Posterior cingulate gyrus (tissue), 11 donors: ENCODE measurements at regions not wholly inside any gene's neighbourhood (a gene's known extent, or its start where the extent isn't known, plus 50 kb on each side); places are given as distances from the start of the nearest gene placed in this dataset.
A peak's percentile ranks its signal among the peaks of the same experiment; 100 is the strongest.

Source experiments
- DNase-seq, 10 donors: peaks; one replicate each; pipeline versions ENCODE4 v3.0.0 to v3.0.0-alpha.2; 2020 to 2021; ENCODE audit warnings: mixed read lengths in 3 of 10
- intact Hi-C: fragments of 100-400 bp; cut with DNase I; formaldehyde crosslinking; loops from one replicate; pipeline ENCODE4 v1.15.1; 2023

GRCh38 chr5:135729321-135729786, 105.1 kb upstream of the SLC25A48 start:
- no peak for DNase-seq
- intact Hi-C loops = loop anchor here (5.0 kb wide), 1 partner anchor 167 kb away; no protein-coding TSS in a partner anchor

GRCh38 chr5:135724617-135725016, 109.8 kb upstream of the SLC25A48 start:
- intact Hi-C loops = loop anchor here (5.0 kb wide), 1 partner anchor 162 kb away; no protein-coding TSS in a partner anchor
- peak in 1 of 10 donors; percentile 79 for DNase-seq

- no peak for DNase-seq
- intact Hi-C loops = no loop called here
Measured at GRCh38 chr5:135723491-135723890, 111.0 kb upstream of the SLC25A48 start.

GRCh38 chr5:135721548-135722090, 112.8 kb upstream of the SLC25A48 start:
- intact Hi-C loops = no loop called here
- no peak for DNase-seq

- DNase-seq = no peak
- intact Hi-C loops = no loop called here
Measured at GRCh38 chr5:135720191-135720590, 114.3 kb upstream of the SLC25A48 start.

- intact Hi-C loops = no loop called here
- peak in 1 of 10 donors; percentile 72 for DNase-seq
Measured at GRCh38 chr5:135719428-135720063, 114.9 kb upstream of the SLC25A48 start.

- no peak for DNase-seq
- intact Hi-C loops = no loop called here
Measured at GRCh38 chr5:135718651-135719050, 115.8 kb upstream of the SLC25A48 start.

DNA sequence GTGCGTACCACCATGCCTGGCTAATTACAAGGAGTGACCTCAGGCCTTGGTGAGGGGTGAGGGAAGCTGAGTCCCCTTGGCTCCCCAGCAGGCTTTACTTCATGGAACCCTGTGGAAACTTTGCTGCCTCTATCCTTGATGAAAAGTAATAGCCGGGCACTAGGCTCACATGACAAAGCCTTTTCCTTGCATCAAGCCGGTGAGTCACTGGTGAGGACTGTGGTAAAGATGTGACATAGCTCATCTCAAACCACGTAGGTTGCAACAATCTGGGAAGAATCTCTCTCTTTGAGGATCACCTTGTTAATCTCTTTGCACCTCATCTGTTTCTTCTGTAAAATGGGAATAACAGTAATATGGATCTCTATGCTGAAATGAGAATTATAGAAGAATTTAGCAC, 116.3 kb upstream of the SLC25A48 start:
- intact Hi-C loops = no loop called here
- DNase-seq = no peak

DNA sequence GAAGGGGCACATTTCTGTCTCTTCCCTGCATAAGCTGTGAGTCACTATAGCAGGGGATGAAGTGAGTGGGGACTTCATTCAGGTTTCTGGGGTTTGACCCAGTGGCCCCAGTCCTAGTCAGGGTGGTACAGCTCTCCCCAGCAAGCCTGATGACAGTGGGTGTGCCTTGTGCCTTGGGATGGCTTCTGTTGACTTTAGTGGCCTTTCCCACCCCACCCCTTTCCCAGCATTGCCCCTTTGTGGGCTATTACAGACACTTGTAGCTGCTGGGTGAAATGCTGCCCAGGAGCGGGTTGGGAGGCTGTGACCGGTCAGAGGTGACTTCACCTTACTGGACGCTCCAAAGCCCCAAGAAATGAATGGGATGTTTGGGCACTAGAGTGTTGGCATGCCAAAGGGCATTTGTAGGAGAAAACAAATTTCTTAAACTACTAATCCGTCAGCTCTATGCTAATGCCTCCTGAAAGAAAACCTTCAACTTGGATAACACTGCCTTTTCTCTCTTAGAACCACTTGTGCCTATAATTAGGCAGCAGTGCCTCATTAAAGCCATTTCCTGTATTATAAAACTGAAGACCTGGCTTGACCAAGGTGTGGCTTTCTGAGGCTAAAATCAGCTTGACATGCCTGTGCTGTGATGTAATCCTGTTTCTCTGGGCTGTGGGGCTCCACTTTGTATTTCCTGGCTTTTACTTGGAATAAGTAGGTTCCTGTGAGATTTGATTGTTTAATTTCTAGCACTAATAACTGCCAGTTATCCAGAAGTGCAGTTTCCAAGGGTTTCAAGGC, 119.0 kb upstream of the SLC25A48 start:
- intact Hi-C loops = no loop called here
- DNase-seq = no peak

GRCh38 chr5:135714126-135714894, 120.2 kb upstream of the SLC25A48 start:
- DNase-seq = peak in 1 of 10 donors; percentile 60
- intact Hi-C loops = no loop called here

- peak in 1 of 10 donors; percentile 58 for DNase-seq
- intact Hi-C loops = no loop called here
Measured at GRCh38 chr5:135713161-135713915, 121.1 kb upstream of the SLC25A48 start.

DNA sequence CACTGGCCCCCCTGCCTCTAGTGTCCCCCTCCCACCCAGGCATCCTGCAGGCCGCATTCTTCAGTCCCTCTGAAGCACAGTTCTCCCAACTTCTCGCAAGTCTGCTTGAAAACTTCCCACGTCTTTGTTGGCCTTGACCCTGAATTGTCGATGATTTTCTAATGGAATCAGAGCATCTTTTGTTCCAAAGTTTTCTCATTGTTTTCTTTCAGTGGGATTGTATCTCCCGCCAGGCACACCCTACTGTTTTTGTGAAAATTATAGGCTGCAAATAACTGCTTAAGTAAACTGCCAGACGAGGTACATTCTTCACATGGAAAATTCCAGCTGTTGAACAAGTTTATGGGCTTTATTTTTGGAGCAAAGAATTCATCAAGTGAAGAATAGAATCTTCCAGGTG, 122.6 kb upstream of the SLC25A48 start:
- intact Hi-C loops = no loop called here
- DNase-seq = no peak

DNA sequence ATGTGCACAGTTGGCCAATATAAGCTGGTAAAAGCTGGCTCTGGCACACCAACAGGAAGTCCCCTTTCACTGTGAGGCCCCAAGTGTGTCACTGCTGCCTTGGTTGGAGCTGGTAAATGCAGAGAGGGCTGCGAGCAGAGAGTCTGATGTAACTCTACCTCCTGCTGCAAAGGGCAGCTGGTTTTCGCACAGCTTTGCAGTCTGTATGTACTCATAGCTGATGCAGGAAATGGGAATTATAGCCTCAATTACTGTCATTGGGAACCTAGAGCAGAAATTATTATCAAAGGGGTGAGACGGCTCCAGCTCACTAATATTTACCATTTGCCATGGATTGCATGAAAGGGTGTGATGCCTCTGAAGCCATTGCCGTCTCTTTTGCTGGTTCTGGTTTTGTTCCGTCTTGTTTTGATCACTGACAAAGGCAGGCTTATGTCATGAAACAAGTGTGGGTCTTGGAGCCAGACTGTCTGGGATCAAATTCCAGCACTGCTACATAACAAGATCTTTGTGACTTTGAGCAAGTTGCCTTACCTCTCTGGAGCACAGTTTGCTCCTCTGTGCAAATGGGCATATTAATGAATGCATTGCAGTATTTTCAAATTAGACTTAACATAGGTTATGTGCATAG, 124.3 kb upstream of the SLC25A48 start:
- peak in 1 of 10 donors; percentile 32 for DNase-seq
- intact Hi-C loops = no loop called here

- intact Hi-C loops = no loop called here
- DNase-seq = no peak
Measured at GRCh38 chr5:135709208-135709575, 125.3 kb upstream of the SLC25A48 start.

GRCh38 chr5:135708481-135709207, 125.8 kb upstream of the SLC25A48 start:
- intact Hi-C loops = no loop called here
- DNase-seq = no peak

DNA sequence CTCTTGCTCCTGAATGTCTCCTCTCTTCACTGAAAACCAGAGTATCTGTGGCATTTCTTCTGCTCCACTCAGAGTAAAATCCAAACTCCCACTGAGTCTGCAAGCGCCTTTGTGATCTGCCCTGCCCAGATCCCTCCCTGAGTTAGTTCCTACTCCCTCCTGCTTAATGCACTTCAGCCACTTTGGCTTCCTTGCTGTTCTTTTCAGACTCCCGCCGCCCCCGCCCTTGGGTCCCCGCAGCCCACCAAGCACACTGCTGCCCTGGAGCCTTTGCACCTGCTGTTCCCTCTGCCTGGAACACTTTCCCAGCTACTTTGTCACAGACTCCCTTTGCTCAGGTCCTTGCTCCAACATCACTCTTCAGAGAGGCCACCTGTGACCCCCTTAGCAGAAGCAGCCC, 127.2 kb upstream of the SLC25A48 start:
- DNase-seq = peak in 1 of 10 donors; percentile 73
- intact Hi-C loops = no loop called here

- no peak for DNase-seq
- intact Hi-C loops = no loop called here
Measured at GRCh38 chr5:135706893-135707292, 127.6 kb upstream of the SLC25A48 start.

DNA sequence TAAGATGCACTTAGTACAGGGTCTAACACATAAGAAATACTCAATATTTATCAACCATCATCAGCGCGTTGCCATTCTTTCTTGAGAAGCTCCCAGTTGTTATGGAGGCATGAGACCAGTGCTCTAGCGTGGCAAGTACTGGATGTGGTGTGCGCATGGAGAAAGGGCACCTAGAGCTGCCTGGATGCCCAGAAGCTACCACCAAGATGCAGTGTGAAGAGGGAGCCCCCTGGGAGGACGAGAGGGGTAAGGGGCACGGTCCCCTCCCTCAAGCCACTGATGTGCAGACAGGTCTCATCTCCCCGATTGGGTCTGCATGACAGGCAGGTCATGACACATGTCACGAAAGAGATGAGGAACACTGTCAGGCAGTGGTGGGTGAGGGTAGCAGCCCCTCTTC, 127.7 kb upstream of the CXCL14 start:
- peak in 1 of 10 donors; percentile 63 for DNase-seq
- intact Hi-C loops = no loop called here

DNA sequence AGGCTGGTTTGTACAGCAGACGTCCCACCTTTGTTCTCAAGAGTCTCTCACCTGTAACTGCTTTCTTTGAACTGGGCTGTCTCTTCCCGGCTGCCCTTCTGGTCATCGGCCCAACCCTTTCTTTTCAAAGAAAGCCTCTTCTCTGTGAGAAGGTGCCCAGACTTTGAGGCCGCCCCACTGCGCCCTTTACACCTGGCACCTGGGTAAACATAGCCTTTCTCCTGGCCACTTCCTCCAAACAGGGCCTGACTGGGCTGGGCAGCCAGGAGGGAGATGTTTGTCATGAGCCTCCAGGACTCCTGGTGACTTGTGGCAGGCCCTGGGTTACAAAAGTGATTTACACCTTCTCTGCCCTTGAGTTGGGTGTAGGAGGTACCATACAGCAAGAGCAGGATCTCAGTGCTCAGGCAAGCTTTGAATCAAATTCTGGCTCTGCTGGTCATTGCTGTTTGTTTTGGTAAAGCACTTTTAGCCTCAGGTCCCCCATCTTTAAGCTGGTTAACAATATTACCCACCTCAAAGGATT, 127.2 kb upstream of the CXCL14 start:
- no peak for DNase-seq
- intact Hi-C loops = no loop called here
